GM19328 (cell line): ENCODE measurements at regions not wholly inside any gene's neighbourhood (a gene's known extent, or its start where the extent isn't known, plus 50 kb on each side); places are given as distances from the start of the nearest gene placed in this dataset.

ENCODE experiments used
- ATAC-seq: cut with Tn5 transposase; IDR thresholded peaks from one replicate; pipeline ENCODE4 v1.9.1; 2021; ENCODE audit warnings: mild to moderate bottlenecking, moderate library complexity; ENCODE audit not compliant: unreplicated experiment

DNA sequence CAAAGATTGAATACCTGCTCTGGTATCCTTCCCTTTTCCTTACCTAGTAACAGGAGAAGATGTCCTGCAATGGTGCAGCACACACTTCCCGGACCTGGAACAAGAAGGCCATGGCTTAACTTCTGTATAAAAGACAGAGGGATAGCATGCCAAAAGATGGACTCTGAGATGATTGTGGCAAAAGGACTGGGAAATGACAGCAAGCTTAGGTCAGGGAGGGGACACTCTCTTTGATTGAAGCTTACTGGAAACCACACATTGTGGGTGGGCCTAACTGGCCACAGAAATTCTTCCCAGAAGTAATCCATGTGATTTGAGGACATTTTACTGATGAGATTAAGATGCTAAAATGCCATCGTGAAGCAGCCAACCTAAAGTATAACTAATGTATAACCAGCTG, 71.0 kb upstream of the OTUD4 start:
- no peak for ATAC-seq

DNA sequence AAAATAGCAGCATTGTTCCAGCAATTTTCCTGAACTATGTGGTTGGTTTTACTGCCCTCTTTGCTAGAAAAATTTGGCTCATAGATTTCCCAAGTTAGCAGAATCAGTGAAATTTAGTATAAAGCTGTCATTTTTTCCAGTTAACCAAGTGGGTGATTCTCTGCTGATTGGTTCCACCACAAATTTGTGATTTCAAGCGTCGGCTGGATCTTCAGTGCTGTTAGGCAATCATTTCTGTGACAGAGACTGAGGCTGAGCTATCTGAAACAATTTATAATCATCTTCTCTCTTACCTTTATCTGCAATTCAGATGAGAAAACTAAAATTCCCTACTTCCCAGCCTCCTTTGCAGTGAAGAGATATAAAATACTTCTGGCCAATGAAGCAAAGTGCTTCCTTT, 68.6 kb upstream of the OTUD4 start:
- ATAC-seq = no peak

DNA sequence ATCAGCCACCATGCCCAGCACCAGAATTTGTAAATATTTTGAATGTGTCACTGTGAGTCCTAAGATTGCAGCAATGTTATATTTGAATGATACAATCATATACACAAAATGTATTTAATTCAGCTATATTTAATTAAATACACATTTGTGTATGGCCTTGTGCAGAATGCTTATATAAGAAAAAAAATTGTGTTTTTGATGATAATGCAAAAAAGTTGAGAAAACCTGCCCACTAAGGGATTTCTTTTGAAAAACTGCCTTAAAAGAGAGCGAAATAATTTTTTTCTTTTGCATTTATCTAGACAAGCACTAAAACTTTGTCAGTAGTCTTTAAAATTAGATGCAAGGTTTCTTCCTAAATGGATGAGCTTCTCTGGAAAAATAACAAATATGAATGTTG, 68.1 kb upstream of the OTUD4 start:
- no peak for ATAC-seq

DNA sequence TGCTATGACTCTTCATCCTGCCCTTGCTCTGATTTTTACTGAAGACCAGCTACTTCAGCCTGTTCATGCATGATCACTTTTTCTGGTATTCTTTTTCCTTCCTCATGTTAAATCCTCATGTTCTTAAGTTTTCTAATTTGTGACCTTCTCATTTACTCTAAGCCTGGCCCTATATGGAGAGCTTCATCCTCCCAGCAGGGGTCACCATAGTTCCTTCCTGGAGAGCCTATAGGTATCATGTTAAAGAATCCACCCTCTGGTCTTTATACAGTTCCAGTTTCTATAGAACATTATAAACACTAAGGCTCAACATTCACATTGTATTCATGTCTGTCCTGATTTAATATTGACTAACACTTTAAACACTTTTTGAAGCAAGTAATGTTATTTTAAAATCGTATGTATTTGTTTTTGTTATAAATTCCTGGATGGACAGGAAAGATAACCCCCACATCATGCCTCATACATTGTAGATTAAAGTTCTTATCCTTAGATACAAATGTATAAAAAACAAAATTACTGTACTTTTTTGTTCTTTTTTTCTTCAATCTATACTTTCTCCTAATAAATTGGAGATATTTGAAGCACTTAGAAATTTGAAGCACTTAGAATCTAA, 53.8 kb upstream of the OTUD4 start:
- peak; percentile 98 for ATAC-seq

DNA sequence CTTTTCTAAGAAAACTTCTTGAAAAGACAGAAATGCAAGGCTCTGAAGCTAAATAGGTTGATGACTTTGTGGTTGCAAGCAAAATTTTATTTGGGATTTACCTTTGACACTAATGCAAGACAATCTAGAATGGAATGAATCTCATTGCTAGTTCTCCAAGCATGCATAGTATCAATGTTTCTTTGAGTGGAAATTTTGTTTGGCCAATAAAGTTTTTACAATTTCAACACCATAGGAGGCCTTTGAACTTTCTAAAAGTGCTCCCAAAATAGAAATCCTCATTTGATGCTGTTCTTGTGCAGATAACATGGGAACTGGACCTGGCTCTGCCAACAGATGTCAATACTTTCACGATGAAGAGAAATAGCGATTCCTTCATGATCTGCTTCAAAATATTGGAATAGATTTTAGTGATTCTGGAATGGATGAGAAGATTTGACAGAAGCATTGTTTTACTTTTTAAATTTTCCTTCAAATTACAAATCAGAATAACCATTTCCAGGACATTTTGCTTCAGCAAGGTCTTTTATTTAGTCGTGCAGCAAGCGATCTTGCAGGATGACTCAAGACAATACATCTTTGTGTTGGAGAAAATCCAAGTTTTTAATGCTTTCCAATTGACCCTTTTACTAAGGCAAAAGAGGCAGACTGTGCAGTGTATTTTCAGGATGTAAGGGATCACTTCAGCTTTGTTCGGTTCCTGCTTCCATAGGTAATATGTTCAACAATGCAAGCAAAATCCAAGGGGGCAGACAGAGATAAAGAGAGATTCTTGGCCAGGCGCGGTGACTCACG, 51.7 kb upstream of the OTUD4 start:
- ATAC-seq = no peak

DNA sequence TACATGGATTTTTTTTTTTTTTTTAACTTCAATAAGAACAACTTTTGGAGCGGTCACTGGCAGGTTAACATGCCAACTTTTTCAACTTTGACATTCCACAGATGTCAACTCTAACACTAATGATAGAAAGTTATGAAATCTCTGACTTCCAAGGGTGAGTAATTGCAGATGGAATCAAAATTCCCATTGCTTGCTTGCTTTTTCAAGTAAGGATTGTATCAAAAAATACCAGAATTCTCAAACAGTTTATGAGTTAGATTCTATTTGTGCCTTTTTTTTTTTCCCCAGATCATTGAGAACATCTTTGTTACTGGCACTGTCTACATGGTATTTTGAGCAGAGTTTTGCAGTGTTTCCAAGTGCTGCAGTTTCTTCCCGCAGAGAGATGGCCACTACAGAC, 50.3 kb upstream of the OTUD4 start:
- no peak for ATAC-seq
